SK-N-SH (cell line): ENCODE measurements at regions not wholly inside any gene's neighbourhood (a gene's known extent, or its start where the extent isn't known, plus 50 kb on each side); places are given as distances from the start of the nearest gene placed in this dataset.

Source experiments
- CTCF ChIA-PET: fragments of 300-600, 350-600 bp; formaldehyde crosslinking; extraction: SDS; loops from one replicate; lab custom pipeline; 2021; lab: Yijun Ruan, JAX
- POLR2A ChIA-PET: fragments of 350-600 bp; sonication (Branson Sonifier 250); formaldehyde crosslinking; extraction: SDS; loops from one replicate; lab custom pipeline; 2020; ENCODE audit warnings: antibody characterized with exemption, inconsistent platforms; lab: Yijun Ruan, JAX
- DNase-seq: peaks from one replicate; pipeline ENCODE4 v3.0.0; 2012
- H2AFZ ChIP-seq: fragments of 200-600 bp; sonication (generic); 2 replicates; pipeline ENCODE4 v1.8.1; 2016; ENCODE audit warnings: antibody characterized with exemption, mild to moderate bottlenecking, low read depth
- H3F3A ChIP-seq: fragments of 200-600 bp; sonication (generic); replicated peaks from 2 replicates; pipeline ENCODE3; 2016; ENCODE audit warnings: antibody characterized with exemption, mild to moderate bottlenecking; ENCODE audit not compliant: insufficient read depth
- H3K27ac ChIP-seq, 2 experiments: fragments of 200-500 bp in 1 of 2; fragments of 200-600 bp in 1 of 2; sonication (Bioruptor generic) in 1 of 2; sonication (generic), shearing (Covaris generic) in 1 of 2; 2 replicates each; pipeline versions ENCODE4 v1.5.1 to v1.6.1; 2014 to 2016; ENCODE audit warnings: low read depth in 2 of 2, inconsistent platforms in 1 of 2, low read length in 1 of 2, mild to moderate bottlenecking in 1 of 2, mixed read lengths in 1 of 2
- H3K27me3 ChIP-seq: fragments of 200-600 bp; sonication (generic), shearing (Covaris generic); 2 replicates; pipeline ENCODE4 v1.6.1; 2016; ENCODE audit warnings: mixed run types; ENCODE audit not compliant: insufficient read depth
- H3K36me3 ChIP-seq, 2 experiments: fragments of 200-500 bp in 1 of 2; fragments of 200-600 bp in 1 of 2; sonication (Bioruptor generic) in 1 of 2; sonication (generic) in 1 of 2; replicated peaks in 1 of 2; 2 replicates each; pipeline versions ENCODE3 to v1.5.1; 2014 to 2016; ENCODE audit warnings: low read length in 1 of 2, mild to moderate bottlenecking in 1 of 2; ENCODE audit not compliant: insufficient read depth in 2 of 2, control insufficient read depth in 1 of 2
- H3K4me1 ChIP-seq, 2 experiments: fragments of 200-500 bp in 1 of 2; fragments of 200-600 bp in 1 of 2; sonication (Bioruptor generic) in 1 of 2; sonication (generic), shearing (Covaris generic) in 1 of 2; 2 replicates each; pipeline versions ENCODE4 v1.5.1 to v1.6.1; 2014 to 2016; ENCODE audit warnings: low read depth in 1 of 2, low read length in 1 of 2, mixed run types in 1 of 2; ENCODE audit not compliant: insufficient read depth in 2 of 2, control insufficient read depth in 1 of 2
- H3K4me2 ChIP-seq: fragments of 200-600 bp; sonication (generic), shearing (Covaris generic); 2 replicates; pipeline ENCODE4 v1.6.1; 2017; ENCODE audit warnings: mixed run types
- H3K4me3 ChIP-seq, 2 experiments: fragments of 200-500 bp in 1 of 2; fragments of 200-600 bp in 1 of 2; sonication (Bioruptor generic) in 1 of 2; sonication (generic), shearing (Covaris generic) in 1 of 2; 2 replicates each; pipeline versions ENCODE4 v1.5.1 to v1.8.1; 2014 to 2016; ENCODE audit warnings: low read depth in 2 of 2, inconsistent platforms in 1 of 2, low read length in 1 of 2, mild to moderate bottlenecking in 1 of 2, mixed read lengths in 1 of 2, moderate library complexity in 1 of 2
- H3K79me2 ChIP-seq: fragments of 200-600 bp; sonication (generic); 2 replicates; pipeline ENCODE4 v1.8.1; 2017; ENCODE audit warnings: mild to moderate bottlenecking; ENCODE audit not compliant: insufficient read depth
- H3K9ac ChIP-seq: fragments of 200-600 bp; sonication (generic); 2 replicates; pipeline ENCODE4 v1.6.1; 2017; ENCODE audit warnings: mixed run types
- H3K9me2 ChIP-seq: fragments of 200-600 bp; sonication (generic); 2 replicates; pipeline ENCODE4 v1.6.1; 2017; ENCODE audit warnings: mixed run types
- H3K9me3 ChIP-seq: fragments of 200-600 bp; sonication (generic); 2 replicates; pipeline ENCODE4 v1.6.1; 2017; ENCODE audit warnings: mixed run types, mild to moderate bottlenecking, moderate library complexity
- H4K20me1 ChIP-seq: fragments of 200-600 bp; sonication (generic); 2 replicates; pipeline ENCODE4 v1.6.1; 2017; ENCODE audit warnings: mild to moderate bottlenecking, mixed run types; ENCODE audit not compliant: insufficient read depth
- CHD2 ChIP-seq: fragments of 150-350 bp; IDR thresholded peaks from 2 replicates; pipeline ENCODE4 v1.6.1; 2018; ENCODE audit warnings: low read length; ENCODE audit not compliant: partially characterized antibody
- CTCF ChIP-seq: fragments of 200-600 bp; sonication (generic); IDR thresholded peaks from 2 replicates; pipeline ENCODE4 v1.6.1; 2017; ENCODE audit warnings: antibody characterized with exemption, mild to moderate bottlenecking, moderate library complexity
- FOXJ3 ChIP-seq: sonication (generic); formaldehyde crosslinking; IDR thresholded peaks from 2 replicates; pipeline ENCODE4 v1.5.1; 2020; ENCODE audit warnings: mild to moderate bottlenecking, missing genetic modification reagents
- JUND ChIP-seq: IDR thresholded peaks from 2 replicates; pipeline ENCODE4 v1.4.0; 2012
- MEF2A ChIP-seq: IDR thresholded peaks from 2 replicates; pipeline ENCODE4 v1.4.0; 2012; ENCODE audit warnings: low read depth, borderline replicate concordance
- NFIC ChIP-seq: IDR thresholded peaks from 2 replicates; pipeline ENCODE4 v1.4.0; 2012; ENCODE audit warnings: borderline replicate concordance
- NRF1 ChIP-seq: IDR thresholded peaks from 2 replicates; pipeline ENCODE4 v1.6.1; 2012; ENCODE audit warnings: low read depth, mild to moderate bottlenecking, low read length
- PBX3 ChIP-seq: IDR thresholded peaks from 2 replicates; pipeline ENCODE4; 2012
- RAD21 ChIP-seq: IDR thresholded peaks from 2 replicates; pipeline ENCODE4 v1.6.1; 2012; ENCODE audit warnings: mild to moderate bottlenecking, low read length
- RCOR1 ChIP-seq: fragments of 150-350 bp; IDR thresholded peaks from 2 replicates; pipeline ENCODE4 v1.6.1; 2017; ENCODE audit warnings: antibody characterized with exemption, low read length
- REST ChIP-seq: IDR thresholded peaks from 2 replicates; pipeline ENCODE4 v1.6.1; 2012; ENCODE audit warnings: mild to moderate bottlenecking, low read depth, low read length, moderate library complexity
- USF1 ChIP-seq: IDR thresholded peaks from 2 replicates; pipeline ENCODE4 v1.4.0; 2012; ENCODE audit warnings: low read depth, borderline replicate concordance
- ZBTB33 ChIP-seq: IDR thresholded peaks from 2 replicates; pipeline ENCODE4 v1.4.0; 2012; ENCODE audit warnings: low read depth, borderline replicate concordance
- WGBS: methylation state at CpG from one replicate; pipeline ENCODE4 v1.1.6; 2017; ENCODE audit warnings: low lambda C conversion rate; 5-methylcytosine and 5-hydroxymethylcytosine counted together

- CTCF ChIA-PET, result no interaction called here
- H3K27ac ChIP-seq, result no peak overlapping the region
- 100% methylated on average over 2 of the region's 2 CpGs for WGBS
- no peaks in the 10 kb centered on the region for H3K79me2 ChIP-seq
- H3K9me3 ChIP-seq, result no peaks in the 10 kb centered on the region
- H3K4me2 ChIP-seq, result no peak overlapping the region
- H3F3A ChIP-seq, result no peaks in the 10 kb centered on the region
- no peaks in the 10 kb centered on the region; a peak in 1 of 4 replicates for H3K4me1 ChIP-seq
- no peaks in the 10 kb centered on the region for H3K9me2 ChIP-seq
- H2AFZ ChIP-seq, result no peak overlapping the region
- POLR2A ChIA-PET, result no interaction called here
- no peak overlapping the region for H3K9ac ChIP-seq
- DNase-seq, result no peak
- TF ChIP-seq REST, result no peak
- no peak for TF ChIP-seq CTCF
- TF ChIP-seq NFIC, result no peak
- no peak for TF ChIP-seq RCOR1
- TF ChIP-seq FOXJ3 (CRISPR knock-in tag), result no peak
- no peak for TF ChIP-seq NRF1
- TF ChIP-seq USF1, result no peak
- TF ChIP-seq MEF2A, result no peak
- no peaks in the 10 kb centered on the region for H3K36me3 ChIP-seq
- no peaks in the 10 kb centered on the region for H4K20me1 ChIP-seq
- no peaks in the 10 kb centered on the region for H3K27me3 ChIP-seq
- no peak overlapping the region for H3K4me3 ChIP-seq
These were observed 108.9 kb upstream of the UBE2E1 start for GRCh38 chr3:23696842-23697241.

GRCh38 chr3:23697416-23697815, 108.3 kb upstream of the UBE2E1 start:
- Histone ChIP-seq H3K4me1 (no peaks in the 10 kb centered on the region; a peak in 1 of 4 replicates), H3K4me3 (no peak overlapping the region), H3K4me2 (no peak overlapping the region), H3K79me2 (no peaks in the 10 kb centered on the region), H3K36me3 (no peaks in the 10 kb centered on the region), H3F3A (no peaks in the 10 kb centered on the region), H3K27me3 (no peaks in the 10 kb centered on the region), H2AFZ (no peak overlapping the region), H3K9ac (no peak overlapping the region), H3K9me3 (no peaks in the 10 kb centered on the region), H3K9me2 (no peaks in the 10 kb centered on the region), H4K20me1 (no peaks in the 10 kb centered on the region), H3K27ac (no peak overlapping the region)
- DNase-seq, result no peak
- ChIA-PET CTCF (interaction anchor here (1.0 kb wide), 1 partner anchor 38 kb away, joined by 3 read pairs; no protein-coding TSS in a partner anchor), POLR2A (no interaction called here)
- 100% methylated on average over 5 of the region's 9 CpGs for WGBS
- no peak for TF ChIP-seq CHD2
- TF ChIP-seq CTCF, result no peak
- TF ChIP-seq FOXJ3 (CRISPR knock-in tag), result no peak
- TF ChIP-seq ZBTB33, result no peak
- TF ChIP-seq RAD21, result no peak
- no peak for TF ChIP-seq PBX3
- no peak for TF ChIP-seq JUND
